CD4-positive, alpha-beta T cell (primary cell): ENCODE measurements at regions not wholly inside any gene's neighbourhood (a gene's known extent, or its start where the extent isn't known, plus 50 kb on each side); places are given as distances from the start of the nearest gene placed in this dataset.

Experiments
- ATAC-seq: fragments of 200-7000 bp; cut with Tn5 transposase; one replicate; pipeline ENCODE4 v1.10.0; 2022; ENCODE audit warnings: mild to moderate bottlenecking; ENCODE audit not compliant: poor library complexity
- CTCF ChIA-PET: fragments of 350-600 bp; sonication (Branson Sonifier 250); formaldehyde crosslinking; loops from one replicate; lab custom pipeline; 2021; ENCODE audit warnings: antibody characterized with exemption, inconsistent platforms; lab: Charles Lee
- POLR2A ChIA-PET: fragments of 350-600 bp; sonication (Branson Sonifier 250); formaldehyde crosslinking; loops from one replicate; lab custom pipeline; 2021; ENCODE audit warnings: antibody characterized with exemption, inconsistent platforms; lab: Charles Lee
- DNase-seq, 14 experiments: peaks; one replicate each; pipeline ENCODE4 v3.0.0-alpha.2; 2013 to 2020; ENCODE audit warnings: mixed read lengths in 2 of 14
- H3K27ac ChIP-seq, 2 donors: one replicate each; pipeline versions ENCODE4 v1.5.1 to v1.7.0; 2013; ENCODE audit warnings: low read length in 2 of 2, low read depth in 1 of 2, mild to moderate bottlenecking in 1 of 2
- H3K27me3 ChIP-seq, 2 experiments: 1 replicate in 1 of 2; 2 replicates in 1 of 2; pipeline versions ENCODE4 v1.6.1 to v1.7.0; 2013; ENCODE audit warnings: low read length in 2 of 2, control low read depth in 1 of 2, mild to moderate bottlenecking in 1 of 2, moderate library complexity in 1 of 2; ENCODE audit not compliant: insufficient read depth in 2 of 2, control insufficient read depth in 1 of 2
- H3K36me3 ChIP-seq: one replicate; pipeline ENCODE4 v1.6.1; 2013; ENCODE audit warnings: low read length, control low read depth; ENCODE audit not compliant: insufficient read depth
- H3K4me1 ChIP-seq: one replicate; pipeline ENCODE4 v1.6.1; 2013; ENCODE audit warnings: low read length, control low read depth; ENCODE audit not compliant: insufficient read depth
- H3K4me3 ChIP-seq: one replicate; pipeline ENCODE4 v1.5.1; 2013; ENCODE audit warnings: mild to moderate bottlenecking, low read length, moderate library complexity
- H3K9me3 ChIP-seq, 2 experiments: 1 replicate in 1 of 2; 2 replicates in 1 of 2; pipeline versions ENCODE4 v1.6.1 to v1.7.0; 2013; ENCODE audit warnings: low read length in 2 of 2, mild to moderate bottlenecking in 2 of 2, control low read depth in 1 of 2, moderate library complexity in 1 of 2; ENCODE audit not compliant: control insufficient read depth in 1 of 2, insufficient read depth in 1 of 2
- H3K27ac Mint-ChIP-seq: one replicate; pipeline ENCODE4 v1.8.0; 2020; ENCODE audit warnings: mixed read lengths
- H3K27me3 Mint-ChIP-seq: one replicate; pipeline ENCODE4 v1.8.0; 2021; ENCODE audit warnings: mixed read lengths
- H3K36me3 Mint-ChIP-seq: one replicate; pipeline ENCODE4 v1.8.0; 2021; ENCODE audit warnings: low read depth, mixed read lengths
- H3K4me1 Mint-ChIP-seq: one replicate; pipeline ENCODE4 v1.8.0; 2021; ENCODE audit warnings: low read depth, mixed read lengths
- H3K4me3 Mint-ChIP-seq: one replicate; pipeline ENCODE4 v1.8.0; 2020; ENCODE audit warnings: mild to moderate bottlenecking, mixed read lengths
- H3K9me3 Mint-ChIP-seq: one replicate; pipeline ENCODE4 v1.8.0; 2020; ENCODE audit warnings: mixed read lengths
- intact Hi-C, 2 experiments: fragments of 100-400 bp; cut with DNase I in 1 of 2; cut with micrococcal nuclease in 1 of 2; formaldehyde crosslinking; loops; one replicate each; pipeline versions ENCODE4 v1.15.1 to v1.9.0; 2023 to 2025; cut with DNase I, micrococcal nuclease
- TF ChIP-seq, protein P1 (sequence below): fragments of 200-600 bp; IDR thresholded peaks from one replicate; pipeline ENCODE4 v1.8.0; 2022; ENCODE audit warnings: antibody characterized with exemption, mild to moderate bottlenecking

DNA sequence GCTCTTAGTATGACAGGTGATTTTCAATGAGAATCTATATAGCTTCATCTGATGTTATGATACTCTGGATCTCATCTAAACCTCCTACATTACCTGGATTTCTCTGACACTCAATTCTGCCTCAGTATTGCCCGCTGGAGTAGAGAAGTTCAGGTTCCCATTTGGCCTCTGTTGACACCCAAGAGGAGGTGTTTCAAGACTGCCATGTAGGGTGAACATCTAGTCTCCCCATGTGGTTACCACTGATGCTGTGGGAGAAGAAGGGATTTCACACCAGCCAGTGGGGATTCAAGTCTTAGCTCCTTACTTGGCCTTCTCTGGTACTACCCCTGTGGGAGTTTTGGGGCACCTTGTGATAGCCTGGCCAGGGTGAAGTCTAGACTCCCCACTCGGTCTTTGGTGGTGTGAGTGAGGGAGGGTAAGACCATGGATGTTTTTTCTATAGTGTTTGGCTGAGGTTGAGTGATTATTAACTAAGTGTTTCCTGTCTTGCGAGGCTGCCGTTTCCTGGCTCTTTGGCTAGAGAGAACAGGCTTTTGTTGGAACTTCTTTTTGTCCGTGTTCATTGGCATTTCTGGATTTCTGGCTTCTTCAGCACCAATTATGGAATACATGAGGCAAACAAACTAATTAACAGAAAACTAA, 90.7 kb downstream of the RHOU start:
- ATAC-seq (no peak), DNase-seq (no peak)
- H3K9me3 ChIP-seq, result no peaks in the 10 kb centered on the region
- Mint-ChIP-seq H3K27me3 (no peaks in the 10 kb centered on the region), H3K4me3 (no peak overlapping the region), H3K27ac (no peak overlapping the region), H3K4me1 (peaks cover 15% of the 10 kb centered on the region), H3K9me3 (no peaks in the 10 kb centered on the region), H3K36me3 (no peaks in the 10 kb centered on the region)
- H3K27ac ChIP-seq, result no peak overlapping the region
- ChIA-PET POLR2A (no interaction called here), CTCF (no interaction called here)
- no peak overlapping the region for H3K4me3 ChIP-seq
- TF ChIP-seq, protein P1, sequence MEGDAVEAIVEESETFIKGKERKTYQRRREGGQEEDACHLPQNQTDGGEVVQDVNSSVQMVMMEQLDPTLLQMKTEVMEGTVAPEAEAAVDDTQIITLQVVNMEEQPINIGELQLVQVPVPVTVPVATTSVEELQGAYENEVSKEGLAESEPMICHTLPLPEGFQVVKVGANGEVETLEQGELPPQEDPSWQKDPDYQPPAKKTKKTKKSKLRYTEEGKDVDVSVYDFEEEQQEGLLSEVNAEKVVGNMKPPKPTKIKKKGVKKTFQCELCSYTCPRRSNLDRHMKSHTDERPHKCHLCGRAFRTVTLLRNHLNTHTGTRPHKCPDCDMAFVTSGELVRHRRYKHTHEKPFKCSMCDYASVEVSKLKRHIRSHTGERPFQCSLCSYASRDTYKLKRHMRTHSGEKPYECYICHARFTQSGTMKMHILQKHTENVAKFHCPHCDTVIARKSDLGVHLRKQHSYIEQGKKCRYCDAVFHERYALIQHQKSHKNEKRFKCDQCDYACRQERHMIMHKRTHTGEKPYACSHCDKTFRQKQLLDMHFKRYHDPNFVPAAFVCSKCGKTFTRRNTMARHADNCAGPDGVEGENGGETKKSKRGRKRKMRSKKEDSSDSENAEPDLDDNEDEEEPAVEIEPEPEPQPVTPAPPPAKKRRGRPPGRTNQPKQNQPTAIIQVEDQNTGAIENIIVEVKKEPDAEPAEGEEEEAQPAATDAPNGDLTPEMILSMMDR, result no peak
- H3K27me3 ChIP-seq, result no peaks in the 10 kb centered on the region
- intact Hi-C loops, result no loop called here
- H3K36me3 ChIP-seq, result no peaks in the 10 kb centered on the region
- H3K4me1 ChIP-seq, result peaks cover 13% of the 10 kb centered on the region

DNA sequence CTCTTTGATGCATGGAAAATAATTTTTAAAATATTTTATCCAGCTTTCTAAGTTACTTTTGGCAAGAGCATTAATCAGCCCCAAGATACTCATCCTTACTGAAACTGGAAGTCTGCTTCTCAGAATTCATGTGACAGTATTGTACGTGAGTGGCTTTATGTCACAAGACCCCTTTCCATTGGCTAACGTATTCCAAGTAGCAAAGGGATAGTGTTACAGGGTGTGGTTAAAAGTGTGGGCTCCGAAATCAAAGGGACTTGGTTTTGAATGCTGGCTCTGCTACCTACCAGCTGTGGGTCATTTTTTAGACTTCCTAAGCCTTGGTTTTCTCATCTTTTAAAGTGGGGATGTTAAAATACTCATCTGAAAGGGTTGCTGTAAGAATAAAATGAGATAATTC, 91.7 kb downstream of the RHOU start:
- intact Hi-C loops, result no loop called here
- TF ChIP-seq, protein P1, result no peak
- no peak overlapping the region for H3K27ac ChIP-seq
- Mint-ChIP-seq H3K4me3 (no peak overlapping the region), H3K9me3 (no peaks in the 10 kb centered on the region), H3K36me3 (no peaks in the 10 kb centered on the region), H3K27ac (no peak overlapping the region), H3K4me1 (peaks cover 19% of the 10 kb centered on the region), H3K27me3 (no peaks in the 10 kb centered on the region)
- no peak for ATAC-seq
- POLR2A ChIA-PET, result no interaction called here
- peak in 2 of 14 experiments; percentile 29 to 39 for DNase-seq
- H3K4me3 ChIP-seq, result no peak overlapping the region
- H3K36me3 ChIP-seq, result no peaks in the 10 kb centered on the region
- no peaks in the 10 kb centered on the region for H3K27me3 ChIP-seq
- H3K4me1 ChIP-seq, result peaks cover 17% of the 10 kb centered on the region
- CTCF ChIA-PET, result no interaction called here
- no peaks in the 10 kb centered on the region for H3K9me3 ChIP-seq

DNA sequence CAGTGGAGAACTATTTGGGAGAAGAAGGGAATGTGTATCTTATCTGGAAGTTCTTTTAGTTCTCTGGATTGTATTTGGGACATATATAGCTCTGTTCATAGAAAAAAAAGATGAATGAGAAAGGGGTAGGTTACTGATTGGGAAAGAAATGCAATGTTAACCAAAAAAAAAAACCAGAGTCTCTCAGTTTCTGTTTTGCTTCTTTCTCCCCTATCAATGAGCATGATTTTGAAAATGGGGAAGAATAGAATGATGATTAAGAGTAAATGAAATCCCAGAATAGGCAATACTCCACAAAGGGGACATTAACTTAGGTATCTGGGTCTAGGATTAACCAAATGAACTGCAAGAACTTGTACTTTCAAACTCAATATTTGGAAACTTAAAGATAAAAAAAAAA, 92.9 kb downstream of the RHOU start:
- ChIA-PET POLR2A (no interaction called here), CTCF (no interaction called here)
- Histone ChIP-seq H3K36me3 (no peaks in the 10 kb centered on the region), H3K9me3 (no peaks in the 10 kb centered on the region), H3K4me1 (peaks cover 17% of the 10 kb centered on the region), H3K4me3 (no peak overlapping the region), H3K27ac (no peak overlapping the region), H3K27me3 (no peaks in the 10 kb centered on the region)
- H3K9me3 Mint-ChIP-seq, result no peaks in the 10 kb centered on the region
- no peaks in the 10 kb centered on the region for H3K27me3 Mint-ChIP-seq
- no peak for DNase-seq
- TF ChIP-seq, protein P1, result no peak
- H3K27ac Mint-ChIP-seq, result no peak overlapping the region
- no peaks in the 10 kb centered on the region for H3K36me3 Mint-ChIP-seq
- no peak for ATAC-seq
- intact Hi-C loops, result no loop called here
- H3K4me1 Mint-ChIP-seq, result peaks cover 19% of the 10 kb centered on the region
- no peak overlapping the region for H3K4me3 Mint-ChIP-seq
